GM12873 (cell line): ENCODE measurements at regions not wholly inside any gene's neighbourhood (a gene's known extent, or its start where the extent isn't known, plus 50 kb on each side); places are given as distances from the start of the nearest gene placed in this dataset.

Experiments
- TF ChIP-seq, protein P1 (sequence below): IDR thresholded peaks from 2 replicates; pipeline ENCODE4 v1.5.1; 2012; ENCODE audit warnings: low read depth, mild to moderate bottlenecking, moderate library complexity, low read length, control low read depth; ENCODE audit not compliant: insufficient read depth; ENCODE audit errors: missing control alignments

DNA sequence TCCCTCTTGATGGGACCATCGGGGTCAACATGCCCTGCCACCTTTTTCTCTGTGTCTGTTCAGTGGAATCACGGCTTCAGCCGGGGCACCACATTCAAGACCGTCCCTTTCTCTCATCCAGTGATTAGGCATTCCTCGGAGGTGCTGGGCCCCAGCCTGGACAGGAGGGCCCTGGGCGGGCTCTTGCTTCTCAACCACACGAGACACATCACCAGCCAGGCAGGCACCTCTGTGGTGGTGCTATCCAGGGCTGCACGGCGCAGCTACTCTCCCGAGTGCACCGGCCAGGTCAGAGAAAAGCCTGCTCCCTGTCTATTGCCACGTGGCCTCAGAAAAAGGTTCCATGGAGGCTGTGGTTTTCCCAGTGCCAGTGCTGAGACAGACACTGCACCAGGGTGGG is 255.2 kb upstream of the IRX1 start:
- TF ChIP-seq, protein P1, sequence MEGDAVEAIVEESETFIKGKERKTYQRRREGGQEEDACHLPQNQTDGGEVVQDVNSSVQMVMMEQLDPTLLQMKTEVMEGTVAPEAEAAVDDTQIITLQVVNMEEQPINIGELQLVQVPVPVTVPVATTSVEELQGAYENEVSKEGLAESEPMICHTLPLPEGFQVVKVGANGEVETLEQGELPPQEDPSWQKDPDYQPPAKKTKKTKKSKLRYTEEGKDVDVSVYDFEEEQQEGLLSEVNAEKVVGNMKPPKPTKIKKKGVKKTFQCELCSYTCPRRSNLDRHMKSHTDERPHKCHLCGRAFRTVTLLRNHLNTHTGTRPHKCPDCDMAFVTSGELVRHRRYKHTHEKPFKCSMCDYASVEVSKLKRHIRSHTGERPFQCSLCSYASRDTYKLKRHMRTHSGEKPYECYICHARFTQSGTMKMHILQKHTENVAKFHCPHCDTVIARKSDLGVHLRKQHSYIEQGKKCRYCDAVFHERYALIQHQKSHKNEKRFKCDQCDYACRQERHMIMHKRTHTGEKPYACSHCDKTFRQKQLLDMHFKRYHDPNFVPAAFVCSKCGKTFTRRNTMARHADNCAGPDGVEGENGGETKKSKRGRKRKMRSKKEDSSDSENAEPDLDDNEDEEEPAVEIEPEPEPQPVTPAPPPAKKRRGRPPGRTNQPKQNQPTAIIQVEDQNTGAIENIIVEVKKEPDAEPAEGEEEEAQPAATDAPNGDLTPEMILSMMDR: no peak

DNA sequence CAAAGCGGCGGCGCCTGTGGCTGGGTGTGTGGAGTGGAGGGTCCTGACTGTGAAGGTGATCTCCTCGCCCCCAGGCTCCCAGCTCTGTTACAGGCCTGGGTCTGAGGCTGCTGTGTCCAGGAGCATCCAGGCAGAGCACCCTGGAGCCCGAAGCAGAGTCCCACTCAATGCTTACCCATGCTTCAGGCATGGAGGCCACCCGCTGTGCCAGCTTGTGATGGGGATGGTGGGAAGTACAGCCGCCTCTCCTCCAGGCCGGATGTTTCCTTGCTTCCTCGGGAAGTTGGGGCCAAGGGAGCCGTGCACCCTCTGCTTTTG is 255.9 kb upstream of the IRX1 start:
- TF ChIP-seq, protein P1: no peak

DNA sequence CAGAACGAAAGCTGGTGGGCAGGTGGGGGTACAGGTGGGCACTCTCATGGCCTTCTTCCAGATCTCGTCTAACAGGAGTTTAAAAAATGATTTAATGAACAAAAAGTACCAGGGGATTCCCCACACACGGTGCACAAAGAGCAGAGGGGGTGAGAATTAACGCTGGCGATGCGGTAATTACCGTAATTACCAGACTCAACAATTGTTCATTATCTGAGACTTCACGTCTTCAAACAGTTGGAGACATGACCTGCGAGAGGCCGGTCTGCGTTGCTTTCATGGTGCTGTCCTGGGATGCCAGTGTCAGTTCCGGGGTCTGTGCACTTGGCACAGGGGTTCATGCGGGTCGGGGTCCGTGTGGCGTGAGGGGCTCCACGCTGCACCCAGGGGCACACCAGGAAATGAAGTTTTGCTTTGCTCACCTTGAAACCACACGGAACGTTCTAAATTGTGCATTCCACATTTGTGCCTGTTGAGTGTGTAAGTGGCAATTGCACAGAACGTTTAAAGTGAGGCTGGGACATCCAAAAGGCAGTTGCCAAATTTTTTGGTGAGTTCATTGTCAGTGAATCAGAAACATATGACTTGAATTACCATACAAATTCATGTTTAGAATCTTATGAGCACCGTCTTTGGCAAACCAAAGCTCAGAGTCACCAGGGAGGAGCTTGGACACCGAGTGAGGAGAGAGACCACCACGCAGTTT is 256.4 kb upstream of the IRX1 start:
- TF ChIP-seq, protein P1: no peak

DNA sequence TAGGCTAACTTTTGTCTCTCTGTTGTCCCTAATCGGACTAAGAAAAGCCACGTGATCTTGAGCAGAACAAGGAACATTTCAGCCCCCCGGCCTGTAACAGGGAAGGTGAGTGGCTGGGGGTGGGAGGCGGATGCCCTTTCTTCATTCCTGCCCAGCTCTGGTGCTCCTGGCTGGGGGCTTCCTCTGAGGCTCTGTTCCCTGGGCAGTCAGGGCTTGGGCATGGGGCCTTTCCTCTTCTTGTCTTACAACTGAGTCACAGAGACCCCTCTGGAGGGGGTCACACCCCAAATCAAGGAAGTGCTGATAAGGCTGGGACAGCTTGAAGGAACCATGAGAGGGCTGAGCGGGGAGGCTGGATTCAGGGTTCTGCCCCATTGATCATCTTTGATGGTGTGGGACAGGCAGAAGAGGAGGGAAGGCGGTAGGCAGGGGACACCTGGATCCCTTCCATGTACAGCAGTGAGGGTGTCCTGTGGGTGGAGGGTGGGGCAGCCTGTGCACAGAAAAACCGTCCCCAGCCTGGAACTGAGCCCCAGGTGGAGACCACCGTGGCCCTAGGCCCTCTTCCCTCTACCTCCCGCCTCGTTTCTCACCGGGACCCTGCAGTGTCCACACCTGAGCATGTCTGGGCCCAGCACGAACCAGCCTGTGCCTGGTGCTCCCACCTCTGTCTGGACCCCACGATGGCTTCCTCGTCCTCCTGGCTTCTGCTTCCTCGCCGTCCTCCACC is 257.7 kb upstream of the IRX1 start:
- TF ChIP-seq, protein P1: no peak

DNA sequence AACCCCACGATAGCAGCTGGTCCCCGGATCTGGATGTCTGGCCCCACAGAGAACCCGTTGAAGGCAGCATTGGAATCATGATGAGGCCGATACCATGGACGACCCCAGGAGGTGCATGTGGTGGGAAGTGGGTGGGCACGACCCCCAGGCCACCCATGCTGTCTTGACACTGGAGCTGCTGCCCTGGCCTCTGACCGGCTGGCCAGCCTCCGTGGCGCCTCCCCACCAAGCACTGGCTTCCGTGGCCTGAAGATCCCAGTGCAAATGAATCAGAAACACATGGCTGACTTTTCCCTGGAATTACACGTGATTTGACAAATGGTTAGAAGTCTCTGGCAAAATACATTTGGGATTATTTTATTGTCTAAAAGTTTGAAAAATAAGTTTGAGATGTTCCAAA is 259.0 kb upstream of the IRX1 start:
- TF ChIP-seq, protein P1: no peak

DNA sequence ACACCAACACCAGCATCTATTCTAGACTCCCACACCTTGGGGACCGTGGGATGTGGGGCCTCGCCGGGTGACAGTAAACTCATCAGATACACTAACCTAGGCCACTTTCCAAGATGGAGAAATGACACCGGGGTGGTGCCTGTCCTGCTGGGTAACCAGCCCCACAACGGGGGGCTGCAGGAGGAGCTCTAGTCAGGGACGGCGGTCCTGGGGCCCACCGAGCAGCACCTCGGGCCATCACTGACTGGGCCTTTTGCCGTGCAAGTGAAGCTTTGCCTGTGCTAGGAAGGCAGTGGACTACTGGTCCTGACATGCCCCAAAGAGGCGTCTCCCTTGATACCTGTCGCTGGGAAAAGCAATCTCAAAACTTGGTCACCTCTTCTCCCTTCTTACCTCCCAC is 260.3 kb upstream of the IRX1 start:
- TF ChIP-seq, protein P1: no peak

DNA sequence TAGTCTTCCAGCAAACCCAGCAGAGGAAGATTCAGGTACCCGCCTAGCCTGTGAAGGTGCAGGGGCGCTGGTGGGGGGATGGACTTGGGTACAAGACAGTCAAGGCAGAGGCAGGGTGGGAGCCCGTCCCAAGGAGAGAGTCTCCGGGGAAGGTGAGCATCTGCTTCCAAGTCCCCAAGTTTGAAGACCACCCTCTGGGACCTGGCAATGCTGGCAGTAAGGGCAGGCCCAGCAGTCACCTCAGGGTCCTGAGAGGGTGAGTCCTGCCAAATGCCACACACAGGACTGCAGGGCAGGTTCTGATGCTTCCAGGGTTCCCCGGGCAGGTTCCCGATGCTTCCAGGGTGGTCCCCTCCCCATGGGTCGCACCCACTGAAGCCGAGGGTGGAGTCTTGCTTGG is 261.8 kb upstream of the IRX1 start:
- TF ChIP-seq, protein P1: no peak
